NCI-H2196 (cell line): ENCODE measurements at regions not wholly inside any gene's neighbourhood (a gene's known extent, or its start where the extent isn't known, plus 50 kb on each side); places are given as distances from the start of the nearest gene placed in this dataset.
A peak's percentile ranks its signal among the peaks of the same experiment; 100 is the strongest.

Experiments
- DNase-seq: peaks from one replicate; lab custom pipeline; 2025; ENCODE audit not compliant: unreplicated experiment; lab: John Stamatoyannopoulos, UW

DNA sequence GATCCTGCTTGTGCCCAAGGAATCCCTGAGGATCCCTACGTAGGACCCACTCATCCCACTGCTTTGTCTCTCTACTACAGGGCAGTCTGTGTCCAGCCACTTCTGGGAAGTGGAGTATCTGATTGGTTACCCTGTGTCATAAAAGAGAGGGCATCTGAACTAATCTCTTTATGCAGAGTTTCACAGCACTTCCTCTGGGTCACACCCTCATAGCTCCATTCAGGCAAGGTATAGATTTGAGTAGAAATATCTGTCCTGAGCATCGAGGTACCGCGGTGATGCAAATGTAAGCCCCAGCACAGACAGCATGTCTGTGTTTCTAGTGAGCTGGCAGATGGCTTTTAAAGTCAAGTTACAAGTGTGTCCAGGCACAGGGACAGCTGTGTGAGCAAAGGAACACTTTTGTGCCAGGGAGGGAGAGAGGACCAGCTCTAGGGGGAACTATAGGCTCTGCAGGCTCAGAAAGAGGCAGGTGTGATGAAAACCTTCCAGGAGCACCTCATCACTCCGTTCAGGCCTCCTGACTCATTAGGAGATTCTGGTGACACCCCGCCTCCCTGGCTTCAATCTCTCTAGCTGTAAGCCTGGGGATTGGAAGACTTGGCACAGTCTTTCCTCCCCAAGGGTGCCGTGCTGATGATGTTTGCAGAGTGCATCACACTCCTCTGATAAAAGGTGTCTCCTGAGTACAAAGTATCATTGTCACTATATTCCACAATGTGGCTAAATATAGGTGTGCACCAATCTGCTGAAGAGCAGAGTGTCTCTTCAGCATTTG is 84.3 kb upstream of the UBL3 start:
- no peak for DNase-seq

DNA sequence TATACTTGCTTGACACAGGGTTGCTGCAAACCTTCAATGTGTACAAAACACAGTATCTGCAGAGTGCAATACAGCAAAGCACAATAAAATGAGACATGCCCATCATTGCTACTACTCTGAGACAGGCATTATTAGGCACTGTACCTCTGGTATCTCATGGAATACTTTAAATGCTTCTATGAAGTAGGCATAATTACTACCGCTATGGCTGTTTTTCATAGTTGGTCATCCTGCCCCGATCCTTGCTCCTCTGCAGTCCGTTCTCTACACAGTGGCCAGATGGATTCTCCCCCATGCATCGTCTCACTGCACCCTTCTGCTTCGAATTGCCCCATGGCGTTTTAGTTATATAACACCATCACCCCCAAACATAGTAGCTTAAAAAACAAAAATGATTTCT is 83.0 kb upstream of the UBL3 start:
- DNase-seq = no peak

DNA sequence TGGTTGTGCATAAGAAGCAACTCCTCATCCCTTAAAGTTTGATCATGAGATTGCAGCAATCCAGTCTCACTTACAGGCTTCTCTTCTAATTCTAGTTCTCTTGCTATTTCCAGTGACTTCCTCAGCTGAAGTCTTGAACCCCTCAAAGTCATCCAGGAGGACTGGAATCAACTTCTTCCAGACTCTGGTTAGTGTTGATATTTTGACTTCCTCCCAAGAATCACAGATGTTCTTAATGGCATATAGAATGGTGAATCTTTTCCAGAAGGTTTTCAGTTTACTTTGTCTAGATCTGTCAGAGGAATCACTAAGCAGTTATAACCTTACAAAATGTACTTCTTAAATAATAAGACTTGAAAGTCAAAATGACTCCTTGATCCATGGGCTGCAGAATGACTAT is 81.3 kb upstream of the UBL3 start:
- no peak for DNase-seq

DNA sequence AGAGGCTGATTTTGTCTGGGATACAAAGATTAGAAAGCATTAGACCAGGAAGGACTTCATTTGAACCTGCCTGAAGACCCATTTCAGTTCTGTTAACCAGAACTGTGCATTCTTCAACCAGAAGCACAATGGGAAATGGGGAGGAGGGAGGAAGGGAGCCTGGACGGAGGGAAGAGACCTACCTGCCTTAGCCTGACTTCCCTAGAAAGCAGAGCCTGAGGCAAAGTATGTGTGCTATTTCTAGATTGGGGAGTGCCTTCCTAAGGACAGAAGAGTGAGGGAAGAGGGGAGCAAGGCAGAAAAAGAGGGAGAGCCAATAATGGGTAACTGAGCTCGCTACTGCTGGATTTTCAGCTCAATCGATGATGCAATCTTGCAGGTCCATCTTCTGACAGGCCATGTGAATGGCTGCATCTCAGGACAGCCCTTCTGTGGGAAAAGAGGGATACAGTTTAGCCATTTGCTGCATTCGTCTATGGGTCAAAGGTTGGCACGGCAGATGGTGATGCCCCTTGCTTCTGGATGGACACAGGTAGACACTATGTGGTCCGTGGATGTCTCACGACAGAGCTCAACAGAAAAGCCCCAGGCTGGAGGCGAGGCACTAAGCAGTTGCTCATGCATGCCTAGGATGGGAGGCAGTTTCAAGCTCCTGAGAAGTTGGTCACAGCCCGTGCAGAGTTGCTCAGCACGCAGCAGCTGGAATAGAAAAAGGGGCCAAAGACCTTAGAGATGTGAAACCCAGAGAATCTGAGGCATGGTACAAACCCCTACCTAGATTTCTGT is 78.8 kb upstream of the UBL3 start:
- DNase-seq = no peak

DNA sequence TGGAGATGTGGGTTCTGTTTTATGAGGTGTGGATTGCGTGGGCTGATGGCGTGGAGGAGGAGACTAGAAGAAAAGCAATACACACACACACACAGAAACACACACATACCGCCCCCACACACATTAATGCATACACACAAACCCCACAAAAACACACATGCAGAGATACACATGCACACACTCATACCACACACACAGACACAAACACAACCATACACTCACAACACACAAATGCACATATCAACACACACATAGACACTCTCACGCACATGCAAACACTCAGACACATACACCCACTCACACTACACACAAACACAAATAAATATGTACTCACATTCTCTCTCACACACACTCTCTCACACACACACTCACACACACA is 75.7 kb upstream of the UBL3 start:
- DNase-seq = no peak

DNA sequence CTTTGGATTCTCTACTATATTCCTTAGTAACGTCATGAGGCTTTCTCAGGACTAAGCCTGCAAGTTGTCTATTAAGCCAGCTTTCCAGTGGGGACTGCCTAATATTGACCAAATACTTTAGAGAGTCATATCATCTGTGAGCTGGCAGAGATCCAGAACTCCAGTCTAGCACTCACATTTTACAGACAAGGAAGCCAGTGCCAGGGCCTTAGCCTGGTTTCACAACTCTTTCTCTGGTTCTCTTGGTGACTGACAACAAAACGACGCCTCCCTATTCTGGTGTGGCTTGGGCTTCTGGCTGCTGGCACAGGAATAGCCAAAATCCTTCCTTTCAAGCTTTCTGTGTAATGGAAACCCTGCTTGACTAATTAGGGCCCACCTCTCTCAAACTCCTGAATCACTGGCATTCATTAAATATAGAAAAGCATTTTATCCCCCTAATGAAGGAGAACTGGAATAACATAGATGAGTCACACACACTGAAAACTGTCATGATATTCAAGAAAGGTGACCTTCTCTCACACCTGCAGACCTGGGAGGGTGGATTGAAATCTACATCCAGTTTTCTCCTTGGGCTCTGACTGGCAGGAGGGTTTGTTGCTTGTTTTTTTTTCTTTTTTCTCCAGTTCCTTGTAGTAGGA is 75.2 kb upstream of the UBL3 start:
- DNase-seq = peak; percentile 66

DNA sequence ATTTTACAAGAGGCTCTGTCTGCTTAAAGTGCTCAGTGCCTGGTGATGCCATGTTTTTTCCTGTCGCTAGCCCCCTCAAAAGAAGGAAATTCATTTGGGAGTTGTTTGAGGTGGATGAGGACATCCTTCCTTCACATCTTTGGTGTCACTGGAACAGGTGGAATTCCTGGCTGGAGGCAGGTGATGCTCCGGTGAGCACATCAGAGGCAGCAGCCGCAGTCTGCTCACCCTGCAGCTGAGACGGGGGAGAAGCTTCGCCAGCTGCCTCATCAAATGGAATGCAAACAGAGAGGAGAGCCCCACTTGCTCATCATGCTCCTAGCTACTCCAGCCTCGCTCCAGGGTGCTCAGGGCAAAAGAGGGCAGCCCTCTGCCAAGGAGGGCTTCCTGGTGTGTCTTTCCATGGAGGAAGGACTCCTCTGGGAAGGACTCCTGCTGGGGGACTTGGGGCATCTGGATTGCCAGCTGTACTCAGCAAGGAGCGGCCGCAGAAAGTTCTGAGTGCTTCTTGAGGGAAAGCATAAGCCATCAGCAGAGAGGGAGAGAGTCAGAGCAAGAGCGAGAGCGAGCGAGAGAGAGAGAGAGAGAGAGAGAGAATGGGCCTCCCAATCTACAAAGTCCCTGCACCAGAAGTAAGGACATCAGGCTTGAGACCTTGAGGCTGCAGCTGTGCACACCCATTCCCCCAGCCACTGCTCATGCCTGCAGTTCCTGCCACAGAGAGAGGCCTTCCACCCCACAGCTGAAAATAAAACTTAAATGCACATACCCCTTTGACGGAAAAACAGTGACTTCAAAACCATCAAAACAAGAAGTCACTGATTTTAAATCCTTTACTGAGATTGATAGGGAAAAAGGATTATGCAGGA is 74.3 kb upstream of the UBL3 start:
- DNase-seq = peak; percentile 36

DNA sequence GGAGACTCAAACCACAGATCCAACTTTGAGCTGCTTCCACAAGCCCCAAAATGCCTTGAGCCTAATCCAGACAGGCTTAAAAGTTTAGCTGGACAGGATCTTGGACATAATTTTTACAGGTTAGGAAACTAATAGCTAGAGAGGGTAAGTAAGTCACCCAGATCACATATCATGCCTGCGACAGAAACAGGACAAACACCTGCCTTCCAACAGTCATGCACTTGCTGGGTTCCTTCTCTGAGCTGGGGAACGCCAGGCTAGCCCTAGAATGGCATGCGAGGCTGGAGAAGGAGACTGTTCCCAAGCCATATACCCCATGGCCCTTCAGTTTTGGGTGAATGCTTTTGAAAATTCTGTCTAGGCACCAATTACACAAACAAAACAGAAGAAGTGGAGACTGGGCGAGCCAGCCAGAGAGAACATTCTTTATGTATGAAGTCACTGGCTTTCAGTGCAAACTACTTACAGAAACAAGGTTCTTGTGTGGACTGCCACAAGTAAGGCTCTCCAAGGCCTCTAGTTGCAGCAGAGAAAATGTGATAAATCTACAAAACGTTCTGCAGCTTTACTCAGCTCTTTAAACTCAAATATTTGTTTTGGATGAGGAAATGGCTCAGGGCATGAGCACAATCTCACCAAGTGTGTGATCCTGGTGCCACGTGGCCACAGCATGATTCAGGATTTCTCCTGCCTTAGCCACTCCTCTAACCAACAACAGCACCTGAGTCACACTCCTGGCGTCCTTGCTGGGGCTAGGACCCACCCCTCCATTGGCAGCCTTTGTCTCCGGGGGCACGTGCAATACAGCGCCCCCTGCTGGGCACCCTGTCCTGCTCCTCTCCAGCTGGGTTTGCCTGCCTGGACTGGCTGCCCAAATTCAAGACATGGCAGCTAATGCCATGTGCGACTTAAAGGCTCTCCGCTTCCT is 73.4 kb upstream of the UBL3 start:
- DNase-seq = peak; percentile 72

DNA sequence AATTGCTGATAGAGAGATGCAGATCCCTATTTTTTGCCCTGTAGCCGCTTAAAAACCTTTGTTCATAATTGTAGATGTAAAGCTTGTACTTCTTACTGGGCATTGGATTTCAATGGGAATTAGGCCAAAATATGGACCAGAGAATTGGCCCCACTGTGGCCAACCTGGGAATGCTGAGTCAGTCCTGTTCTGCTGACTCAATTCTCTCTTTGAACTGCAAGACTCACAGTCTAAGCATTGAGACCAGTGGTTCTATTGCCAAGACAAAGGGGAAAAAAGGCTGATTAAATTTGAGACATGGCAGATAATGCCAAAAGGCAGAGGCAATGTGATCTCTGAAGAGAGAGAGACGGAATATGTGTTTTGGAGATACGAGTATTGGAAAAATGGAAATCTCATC is 72.5 kb upstream of the UBL3 start:
- no peak for DNase-seq

DNA sequence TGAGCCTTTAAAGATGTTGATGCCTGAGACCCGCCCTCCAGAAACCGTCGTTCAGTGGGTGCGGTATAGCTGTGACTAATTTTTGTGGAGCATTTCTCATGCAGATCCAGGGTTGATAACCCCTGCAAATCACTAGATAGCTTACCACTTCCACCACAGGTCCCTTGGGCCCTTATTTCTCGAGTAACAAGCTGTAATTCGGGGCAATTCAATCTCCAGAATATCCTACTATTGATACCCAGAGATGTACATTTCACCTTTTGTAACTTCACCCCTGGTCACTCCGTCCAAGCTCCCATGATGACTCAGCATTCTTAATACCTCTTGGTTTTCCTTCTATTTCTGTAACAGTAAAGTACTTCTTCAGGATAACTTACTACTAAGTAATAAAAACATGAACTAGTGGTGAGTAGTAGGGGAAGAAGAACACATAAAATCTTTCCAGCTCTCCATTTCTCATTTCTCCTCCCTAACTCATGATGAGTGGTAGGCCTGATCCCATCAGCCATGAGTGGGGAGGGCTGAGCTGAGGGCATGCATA is 71.9 kb upstream of the UBL3 start:
- DNase-seq = no peak

DNA sequence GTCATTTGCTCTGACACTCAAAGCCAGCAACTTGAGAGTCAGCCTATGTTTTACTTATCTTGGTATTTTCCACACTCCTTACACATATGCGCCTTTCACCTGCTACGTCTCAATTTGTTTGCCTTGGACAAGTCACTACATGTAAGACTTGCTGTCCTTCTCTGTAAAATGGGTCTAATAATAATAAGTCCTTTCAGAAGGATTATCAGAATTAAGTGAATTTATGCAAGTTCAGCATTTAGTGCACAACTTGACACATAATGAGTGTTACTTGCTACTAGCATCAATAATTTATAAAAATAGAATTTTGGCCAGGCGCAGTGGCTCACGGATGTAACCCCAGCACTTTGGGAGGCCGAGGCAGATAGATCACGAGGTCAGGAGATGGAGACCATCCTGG is 71.1 kb upstream of the UBL3 start:
- no peak for DNase-seq

DNA sequence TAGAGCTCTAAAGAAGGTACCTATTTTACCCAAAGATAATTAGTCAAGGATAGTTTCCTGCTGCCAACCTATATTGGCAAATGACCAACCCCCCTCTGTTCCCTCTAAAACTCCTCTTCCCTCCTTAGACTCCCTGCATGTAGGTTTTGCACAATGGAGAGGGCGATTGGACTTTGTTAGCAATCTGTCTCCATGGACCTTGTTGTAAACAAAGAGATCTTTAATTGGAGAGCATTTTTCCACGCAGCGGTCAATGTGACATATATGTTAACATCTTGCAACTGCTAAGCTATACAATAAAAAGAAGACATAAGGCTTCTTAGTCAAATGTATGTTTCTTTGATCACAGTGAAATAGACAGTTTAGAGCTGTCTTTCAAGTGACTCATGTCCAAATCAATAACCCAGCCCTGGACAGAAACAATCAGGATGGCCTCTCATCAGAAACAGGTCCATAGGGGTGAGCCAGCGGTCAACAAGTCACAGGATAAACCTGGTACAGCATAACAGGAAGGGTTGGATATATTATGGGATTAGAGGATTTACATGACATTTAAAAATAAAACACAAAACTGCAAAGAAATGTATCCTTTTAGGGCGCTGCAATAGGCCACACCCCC is 69.7 kb upstream of the UBL3 start:
- no peak for DNase-seq

DNA sequence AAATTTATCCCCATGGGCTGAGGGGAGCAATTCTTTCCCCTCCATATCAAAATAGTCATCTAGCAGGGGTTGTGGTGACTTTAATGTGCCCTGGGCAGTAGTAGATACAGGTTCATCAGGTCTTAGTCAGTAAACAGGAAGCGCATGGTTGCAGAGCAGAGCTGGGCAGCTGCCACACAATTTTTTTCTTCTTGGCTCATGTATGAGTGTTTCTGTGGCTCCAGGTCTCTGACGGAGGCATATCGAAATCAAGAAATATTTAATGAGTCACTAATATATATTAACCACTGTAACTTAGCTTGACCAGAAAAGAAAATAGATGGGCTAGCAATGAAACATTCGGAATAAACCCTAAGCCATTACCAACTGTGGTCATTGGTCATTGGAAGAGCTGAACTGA is 68.4 kb upstream of the UBL3 start:
- DNase-seq = no peak

DNA sequence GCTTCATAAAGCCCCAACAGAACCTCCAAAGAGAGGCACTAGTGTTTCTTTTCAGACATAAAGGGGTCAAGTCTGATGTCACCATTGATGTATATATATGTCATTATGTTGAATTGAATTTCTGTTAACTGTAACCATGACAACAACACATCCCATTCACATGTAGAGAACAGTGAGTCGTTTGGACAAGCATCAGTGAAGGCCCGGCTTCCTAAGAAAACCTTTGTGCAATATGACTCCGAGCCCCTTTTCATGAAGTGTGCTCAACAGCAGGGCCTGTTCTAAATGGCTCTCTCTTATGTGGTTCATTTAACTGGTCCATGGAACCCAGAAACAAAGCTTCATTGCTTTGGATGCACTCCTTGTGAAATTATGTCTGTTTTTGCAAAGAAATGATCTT is 67.2 kb upstream of the UBL3 start:
- no peak for DNase-seq

DNA sequence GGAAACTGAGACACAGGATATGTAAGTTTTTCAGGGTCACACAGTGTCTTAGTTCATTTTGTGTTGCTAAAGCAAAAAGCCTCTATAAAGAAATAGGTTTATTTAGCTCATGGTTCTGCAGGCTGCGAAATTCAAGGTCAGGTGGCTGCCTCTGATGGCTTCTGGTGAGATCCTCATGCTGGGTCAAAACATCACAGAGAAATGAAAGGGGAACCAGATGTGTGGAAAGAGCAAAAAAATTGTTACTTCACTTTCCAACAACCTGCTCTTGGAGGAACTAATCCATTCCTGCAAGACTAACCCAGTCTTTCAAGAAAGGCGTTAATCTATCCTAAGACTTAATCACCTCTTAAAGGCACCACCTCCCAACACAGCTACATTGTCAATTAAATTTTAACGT is 64.2 kb upstream of the UBL3 start:
- DNase-seq = no peak

DNA sequence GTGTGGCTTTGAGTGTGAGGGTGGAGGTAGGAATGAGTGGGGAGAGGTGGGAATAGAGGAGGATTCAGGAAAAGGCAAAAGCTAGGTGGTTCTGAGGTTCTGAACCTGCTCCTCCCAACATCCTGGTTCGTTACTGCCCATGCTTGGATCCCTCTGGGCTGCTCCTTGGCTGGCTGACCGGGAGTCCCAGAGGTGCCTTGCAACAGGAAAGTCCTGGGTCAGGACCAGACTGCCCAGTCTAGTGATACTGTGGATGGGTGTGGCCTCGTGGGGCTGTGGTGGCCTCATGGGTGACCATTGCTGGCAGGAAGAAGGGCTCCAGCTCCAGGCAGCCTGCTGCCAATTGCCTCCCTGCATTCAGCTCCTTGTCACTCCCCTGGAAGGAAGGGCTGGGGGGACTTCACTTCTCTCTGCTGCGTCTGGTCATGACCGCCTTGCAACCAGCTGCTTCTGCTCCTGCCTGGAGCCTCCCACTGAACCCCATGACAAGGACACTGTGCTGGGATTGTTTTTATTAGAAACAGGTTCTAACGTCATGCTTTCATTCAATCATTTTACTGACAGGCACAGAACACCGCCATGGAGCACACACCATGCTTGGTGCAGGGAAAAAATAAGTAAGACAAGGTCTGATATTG is 61.5 kb upstream of the UBL3 start:
- DNase-seq = no peak

DNA sequence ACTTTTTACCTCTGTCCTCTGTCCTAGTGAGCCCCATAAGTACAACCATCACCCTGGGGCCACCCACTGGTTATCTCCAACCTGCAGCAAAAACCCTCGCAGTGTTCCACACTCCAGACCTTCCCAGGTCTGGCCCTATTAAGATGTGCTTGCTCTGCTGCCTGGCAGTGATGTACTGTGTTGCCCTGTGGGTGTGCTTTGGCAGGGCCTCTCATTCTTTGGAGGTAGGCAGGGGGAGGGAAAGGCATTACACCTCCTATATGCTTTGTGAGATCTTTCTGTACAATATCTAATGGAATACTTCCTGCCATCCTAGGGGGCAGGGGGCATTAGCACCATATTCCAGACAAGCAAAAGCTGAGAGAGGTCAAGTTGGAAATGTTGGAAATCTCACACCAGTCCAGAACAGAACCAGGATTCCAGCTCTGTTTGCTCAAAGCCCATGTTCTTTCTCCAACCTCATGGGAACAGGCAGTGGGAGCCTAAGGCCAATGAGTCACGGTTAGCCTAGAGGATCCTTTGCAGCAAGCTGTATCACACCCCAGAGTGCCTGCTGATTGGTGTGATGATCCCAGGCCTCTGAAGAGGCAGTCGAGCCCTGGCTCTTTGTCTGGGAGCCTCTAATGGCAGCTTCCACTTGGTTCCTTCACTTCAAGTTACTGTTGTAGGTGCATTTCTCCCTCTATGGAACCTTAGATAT is 59.7 kb upstream of the UBL3 start:
- no peak for DNase-seq

DNA sequence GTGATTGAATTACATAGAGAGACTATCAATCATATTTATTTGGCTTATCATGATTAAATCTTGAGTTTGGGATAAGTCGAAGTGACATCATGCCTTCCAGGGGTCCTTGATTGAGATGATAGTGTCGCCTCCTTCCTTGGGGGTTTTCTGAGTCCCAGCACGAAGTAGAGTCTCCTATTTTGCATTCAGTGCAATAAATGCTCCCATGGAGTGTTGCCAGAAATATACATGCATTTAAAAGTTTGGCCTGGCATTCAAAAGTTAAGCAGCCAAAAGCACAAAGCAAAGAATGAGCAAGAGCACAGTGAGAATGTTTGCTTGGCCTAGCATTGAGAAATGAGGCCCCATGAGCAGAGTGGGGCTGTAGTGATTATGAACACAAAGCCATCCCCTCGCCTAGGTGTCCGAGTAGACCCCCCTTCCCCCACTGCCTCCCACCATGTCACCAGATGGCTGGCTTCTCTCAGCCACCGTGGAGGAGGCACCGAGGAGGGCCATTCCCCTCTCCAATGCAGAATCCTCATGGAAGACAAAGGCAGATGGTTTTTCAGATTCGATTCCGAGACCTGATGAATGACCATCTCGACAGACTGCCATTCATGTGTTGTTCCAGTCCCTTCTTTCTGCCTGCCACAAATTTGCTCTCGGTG is 58.8 kb upstream of the UBL3 start:
- no peak for DNase-seq
